HG02870 (cell line): ENCODE measurements at regions not wholly inside any gene's neighbourhood (a gene's known extent, or its start where the extent isn't known, plus 50 kb on each side); places are given as distances from the start of the nearest gene placed in this dataset.
"Not testable (repeated sequence)": the region's sequence is repeated elsewhere in the genome, so short reads cannot be mapped to it uniquely, and the experiment has no call there.

Experiments
- ATAC-seq: cut with Tn5 transposase; IDR thresholded peaks from one replicate; pipeline ENCODE4 v1.9.1; 2021; ENCODE audit warnings: mild to moderate bottlenecking, moderate library complexity; ENCODE audit not compliant: unreplicated experiment

GRCh38 chr7:94169682-94170081, 165.5 kb upstream of the BET1 start:
- ATAC-seq: no peak

GRCh38 chr7:94170836-94171235, 166.7 kb upstream of the BET1 start:
- peak; percentile 79 for ATAC-seq

DNA sequence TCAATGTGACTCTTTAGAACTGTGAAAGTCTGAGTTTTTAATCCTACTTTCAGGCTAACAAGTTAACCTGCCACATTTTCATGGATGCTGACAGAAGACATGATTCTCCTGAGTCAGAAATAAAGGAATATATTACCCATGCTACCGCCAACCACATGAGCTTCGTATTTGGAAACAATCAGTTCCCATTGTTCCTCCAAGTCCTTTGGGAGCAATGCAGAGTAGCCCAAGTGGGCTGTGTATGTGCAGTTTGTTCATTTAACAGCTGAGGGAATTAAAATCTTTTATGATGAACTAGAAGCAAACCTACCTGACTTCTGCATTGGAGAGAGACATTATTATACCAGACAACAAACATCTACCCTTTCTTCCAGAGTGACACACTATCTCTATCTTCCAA, 169.3 kb upstream of the BET1 start:
- no peak for ATAC-seq

- no peak for ATAC-seq
Observed at GRCh38 chr7:94174375-94174774, 170.2 kb upstream of the BET1 start.

- no peak for ATAC-seq
Observed at GRCh38 chr7:94174956-94175355, 170.8 kb upstream of the BET1 start.

DNA sequence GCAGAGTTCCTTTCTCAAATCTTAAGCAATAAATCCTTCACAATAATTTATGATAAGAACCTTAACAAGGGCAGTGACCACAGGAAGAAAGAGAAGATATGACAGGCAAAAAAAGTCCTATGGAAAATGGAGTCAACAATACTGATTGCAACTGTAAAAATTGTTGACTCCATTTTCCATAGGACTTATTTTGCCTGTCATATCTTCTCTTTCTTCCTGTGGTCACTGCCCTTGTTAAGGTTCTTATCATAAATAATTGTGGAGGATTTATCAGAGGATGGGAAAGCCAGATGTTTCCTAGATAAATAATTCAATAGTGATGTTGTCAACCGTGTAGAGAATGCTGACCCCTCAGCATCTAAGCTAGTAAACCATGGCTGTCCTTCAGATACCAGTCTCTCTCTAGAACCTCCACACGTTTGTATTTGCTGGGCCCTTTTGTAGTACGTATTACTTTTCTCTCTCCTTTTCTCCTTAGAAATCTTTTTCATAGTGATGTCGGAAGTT, 172.6 kb upstream of the BET1 start:
- ATAC-seq: no peak

GRCh38 chr7:94177441-94177840, 173.3 kb upstream of the BET1 start:
- no peak for ATAC-seq

DNA sequence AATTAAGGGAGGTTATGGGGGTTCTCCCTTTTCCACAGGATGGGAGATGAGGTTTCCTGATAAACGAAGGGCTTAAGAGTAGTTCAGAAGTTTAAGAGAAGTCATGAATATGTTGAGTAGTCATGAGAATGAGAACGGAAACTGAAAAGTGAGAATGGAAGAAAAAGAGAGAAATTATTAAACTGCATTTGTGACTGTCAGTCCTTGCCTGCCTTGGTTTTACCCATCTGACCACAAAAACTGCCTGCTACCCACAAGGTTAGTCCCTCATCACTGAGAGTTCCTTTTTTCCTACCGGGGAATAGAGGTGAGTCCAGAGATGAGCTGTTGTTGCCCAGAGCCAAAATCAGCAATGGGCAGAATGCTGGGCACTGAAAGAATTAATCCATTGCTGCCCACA, 174.1 kb upstream of the BET1 start:
- peak; percentile 94 for ATAC-seq

DNA sequence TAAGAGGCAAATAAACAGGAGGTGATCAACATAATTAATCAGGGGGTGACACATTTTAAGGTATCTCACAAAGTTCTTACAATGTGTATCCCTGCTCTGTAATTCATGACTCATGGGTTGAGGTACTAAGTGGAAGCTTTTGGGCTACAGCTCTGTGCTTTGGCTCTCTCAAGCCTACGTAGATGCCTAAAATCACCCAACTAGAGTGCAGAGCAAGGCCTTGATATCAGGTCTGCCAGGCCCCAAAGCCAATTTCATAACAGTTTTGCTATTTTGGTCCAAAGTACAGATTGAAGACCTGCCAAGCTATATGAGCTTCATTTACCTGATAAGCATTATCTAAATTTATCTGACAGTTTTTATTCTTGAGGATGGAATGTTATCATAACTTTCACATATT, 175.3 kb upstream of the BET1 start:
- ATAC-seq: no peak

- no peak for ATAC-seq
Observed at GRCh38 chr7:94182066-94182465, 177.9 kb upstream of the BET1 start.

DNA sequence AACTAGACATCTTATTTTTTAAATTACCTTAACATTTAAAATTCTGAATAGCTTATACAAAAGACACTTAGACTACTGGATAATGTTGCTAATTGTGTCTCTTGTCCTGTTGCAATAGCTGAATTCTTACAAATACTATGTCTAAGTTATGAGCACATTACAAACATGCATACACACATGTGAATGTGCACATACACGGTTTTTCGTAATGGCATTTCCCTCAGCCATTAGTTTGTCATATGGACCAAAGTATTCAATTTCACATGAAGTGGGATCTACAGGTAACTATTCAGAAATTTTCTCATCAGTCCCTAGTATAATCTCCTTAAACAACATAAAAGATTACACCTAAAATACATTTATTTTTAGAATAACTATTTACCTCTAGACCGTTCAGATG, 178.6 kb upstream of the BET1 start:
- no peak for ATAC-seq

- no peak for ATAC-seq
Observed at GRCh38 chr7:94183289-94183749, 179.2 kb upstream of the BET1 start.

- no peak for ATAC-seq
Observed at GRCh38 chr7:94183891-94184290, 179.7 kb upstream of the BET1 start.

DNA sequence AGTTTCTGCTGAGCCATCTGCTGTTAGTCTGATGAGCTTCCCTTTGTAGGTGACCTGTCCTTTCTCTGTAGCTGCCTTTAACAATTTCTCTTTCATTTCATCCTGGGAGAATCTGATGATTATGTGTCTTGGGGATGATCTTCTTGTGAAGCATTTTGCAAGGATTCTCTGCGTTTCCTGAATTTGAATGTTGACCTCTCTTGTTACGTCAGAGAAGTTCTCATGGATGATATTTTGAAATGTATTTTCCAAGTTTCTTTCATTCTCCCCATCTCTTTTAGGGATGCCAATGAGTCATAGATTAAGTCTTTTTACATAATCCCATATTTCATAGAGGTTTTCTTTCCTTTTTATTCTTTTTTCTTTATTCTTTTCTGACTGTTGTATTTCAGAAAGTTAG, 184.2 kb upstream of the BET1 start:
- ATAC-seq: no peak

DNA sequence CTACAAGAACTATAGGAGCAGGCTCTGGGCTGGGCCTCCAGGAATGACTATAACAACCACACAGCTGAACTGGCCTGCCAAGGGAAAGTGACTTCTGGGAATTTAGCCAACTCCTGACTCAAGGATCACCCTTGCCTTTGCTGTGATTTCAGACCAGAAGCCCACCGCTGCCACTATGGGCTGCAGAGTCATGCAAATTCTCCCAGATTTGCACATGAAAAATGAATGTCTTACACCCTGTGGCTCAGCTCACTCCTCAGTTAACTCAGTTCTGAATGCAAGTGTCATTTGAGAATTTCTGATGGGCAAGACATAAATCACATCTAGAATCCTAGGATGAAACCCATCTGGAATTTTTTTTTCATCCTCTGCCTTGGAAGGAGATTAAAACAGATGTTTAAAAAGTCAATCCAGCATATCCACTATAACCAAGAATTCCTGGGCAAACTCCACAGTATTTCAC, 186.5 kb upstream of the BET1 start:
- no peak for ATAC-seq

GRCh38 chr7:94194426-94194825, 190.3 kb upstream of the BET1 start:
- ATAC-seq: not testable (repeated sequence)

- no peak for ATAC-seq
Observed at GRCh38 chr7:94195201-94195600, 191.0 kb upstream of the BET1 start.

GRCh38 chr7:94195813-94196212, 191.7 kb upstream of the BET1 start:
- no peak for ATAC-seq

- no peak for ATAC-seq
Observed at GRCh38 chr7:94205529-94205928, 189.2 kb upstream of the COL1A2 start.

DNA sequence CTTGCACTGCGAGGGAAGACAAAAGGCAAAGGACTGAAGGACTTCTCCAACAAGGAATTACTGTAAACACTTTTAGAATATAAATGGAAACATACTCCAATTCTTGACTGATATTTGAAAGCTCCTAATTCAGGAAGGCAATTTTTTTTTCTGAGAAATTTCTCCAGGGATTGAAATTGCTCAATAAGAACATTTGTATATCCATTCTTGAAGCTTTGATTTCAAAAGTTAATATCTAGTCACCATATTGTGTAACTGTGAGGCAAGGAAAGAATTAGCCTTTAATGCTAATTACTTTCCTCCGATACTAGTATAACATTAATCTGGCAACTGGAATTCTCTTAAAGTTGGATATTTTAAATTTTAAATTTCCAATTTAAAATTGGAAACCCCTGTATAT, 188.4 kb upstream of the COL1A2 start:
- no peak for ATAC-seq

GRCh38 chr7:94212160-94212559, 182.5 kb upstream of the COL1A2 start:
- no peak for ATAC-seq

GRCh38 chr7:94216944-94217461, 177.7 kb upstream of the COL1A2 start:
- ATAC-seq: no peak

- no peak for ATAC-seq
Observed at GRCh38 chr7:94217766-94218165, 176.9 kb upstream of the COL1A2 start.
